Ovary (tissue), 7 donors: ENCODE measurements at regions not wholly inside any gene's neighbourhood (a gene's known extent, or its start where the extent isn't known, plus 50 kb on each side); places are given as distances from the start of the nearest gene placed in this dataset.

Experiments
- DNase-seq, 5 donors: peaks; one replicate each; pipeline ENCODE4 v3.0.0-alpha.2; 2019 to 2020
- H3K27ac ChIP-seq, 2 donors: fragments of 200-600 bp; one replicate each; pipeline versions ENCODE4 v1.5.1 to v1.8.0; 2019 to 2022
- H3K27me3 ChIP-seq: fragments of 200-600 bp; one replicate; pipeline ENCODE4 v1.8.0; 2022
- H3K36me3 ChIP-seq: fragments of 200-600 bp; sonication (generic); one replicate; pipeline ENCODE4 v1.5.1; 2019
- H3K4me1 ChIP-seq: one replicate; pipeline ENCODE4 v1.8.1; 2013; ENCODE audit warnings: mild to moderate bottlenecking, moderate library complexity; ENCODE audit not compliant: insufficient read depth
- H3K4me3 ChIP-seq: fragments of 200-600 bp; sonication (generic); one replicate; pipeline ENCODE4 v1.5.1; 2017
- H3K9me3 ChIP-seq, 2 donors: fragments of 200-600 bp in 1 of 2; sonication (generic) in 1 of 2; one replicate each; pipeline versions ENCODE4 v1.5.1 to v1.8.1; 2013 to 2019; ENCODE audit warnings: mild to moderate bottlenecking in 1 of 2, moderate library complexity in 1 of 2
- CTCF ChIP-seq, 3 donors: fragments of 450-650 bp in 2 of 3; fragments of 200-600 bp in 1 of 3; IDR thresholded peaks; one replicate each; pipeline versions ENCODE4 v1.5.1 to v1.8.0; 2016 to 2022; ENCODE audit warnings: antibody characterized with exemption in 3 of 3, mild to moderate bottlenecking in 1 of 3
- EP300 ChIP-seq: sonication (generic); formaldehyde crosslinking; IDR thresholded peaks from one replicate; pipeline ENCODE4 v1.6.1; 2017; ENCODE audit warnings: antibody characterized with exemption
- POLR2A ChIP-seq: fragments of 450-650 bp; IDR thresholded peaks from one replicate; pipeline ENCODE4 v1.6.1; 2017; ENCODE audit warnings: antibody characterized with exemption, mild to moderate bottlenecking, moderate library complexity
- WGBS, 3 donors: extraction: QIAGEN DNeasy Blood & Tissue Kit in 1 of 3; methylation state at CpG; one replicate each; pipeline versions ENCODE4 v1.1.5 to v1.1.7; 2013 to 2017; 5-methylcytosine and 5-hydroxymethylcytosine counted together
- intact Hi-C, 4 donors: fragments of 100-400 bp; cut with DNase I; formaldehyde crosslinking; loops; one replicate each; pipeline versions ENCODE4 v1.11.0 to v1.15.1; 2022 to 2023
- donor health status: DM: no; HTN: no; CAD: no; lungs with moderate emphysema.
- donor health status: DM: no; HTN: no; CAD: no.
- donor health status: Bipolar disorder and iron deficiency.
- donor health status: DM: no; HTN: no; CAD: no.
- donor health status: DM: yes; HTN: yes; CAD: no.

- intact Hi-C loops: loop anchor here in 1 of 4 donors (5.0 kb wide), 1 partner anchor 130 kb away; no protein-coding TSS in a partner anchor
- H3K36me3 ChIP-seq: no peaks in the 10 kb centered on the region
- WGBS, 3 donors: 81 to 92% (median 83%) methylated on average over 2 of the region's 2 CpGs
- no peaks in the 10 kb centered on the region for H3K9me3 ChIP-seq
- no peaks in the 10 kb centered on the region for H3K4me1 ChIP-seq
- no peak for TF ChIP-seq EP300
- no peak for TF ChIP-seq POLR2A
- no peak for TF ChIP-seq CTCF (IDR thresholded peaks at IDR 0.05)
- DNase-seq: no peak
- H3K4me3 ChIP-seq: no peak overlapping the region
- H3K27me3 ChIP-seq: no peaks in the 10 kb centered on the region
- H3K27ac ChIP-seq: no peak overlapping the region
These were observed 583.5 kb upstream of the FAT1 start for GRCh38 chr4:187307131-187307530.

- Histone ChIP-seq H3K4me1 (no peaks in the 10 kb centered on the region), H3K36me3 (no peaks in the 10 kb centered on the region), H3K4me3 (no peak overlapping the region), H3K9me3 (no peaks in the 10 kb centered on the region), H3K27me3 (no peaks in the 10 kb centered on the region), H3K27ac (no peak overlapping the region)
- TF ChIP-seq EP300: no peak
- no peak for TF ChIP-seq POLR2A
- no peak for TF ChIP-seq CTCF (IDR thresholded peaks at IDR 0.05)
- DNase-seq: no peak
- WGBS, 3 donors: 58 to 71% (median 70%) methylated on average over 3 of the region's 3 CpGs
- intact Hi-C loops: loop anchor here in 1 of 4 donors (5.0 kb wide), 1 partner anchor 132 kb away; no protein-coding TSS in a partner anchor
These were observed 585.8 kb upstream of the FAT1 start for GRCh38 chr4:187309456-187309855.

GRCh38 chr4:187312299-187312698 lies 588.6 kb upstream of the FAT1 start:
- intact Hi-C loops: no loop called here
- no peaks in the 10 kb centered on the region for H3K36me3 ChIP-seq
- DNase-seq: no peak
- H3K4me3 ChIP-seq: no peak overlapping the region
- H3K27ac ChIP-seq: no peak overlapping the region
- H3K9me3 ChIP-seq: no peaks in the 10 kb centered on the region
- TF ChIP-seq EP300 (no peak), CTCF (IDR thresholded peaks at IDR 0.05) (no peak), POLR2A (no peak)
- WGBS, 3 donors: 57 to 80% (median 72%) methylated on average over 1 of the region's 1 CpG
- no peaks in the 10 kb centered on the region for H3K4me1 ChIP-seq
- H3K27me3 ChIP-seq: no peaks in the 10 kb centered on the region

- H3K27me3 ChIP-seq: no peaks in the 10 kb centered on the region
- intact Hi-C loops: no loop called here
- H3K4me1 ChIP-seq: no peaks in the 10 kb centered on the region
- WGBS, 3 donors: 93 to 100% (median 96%) methylated on average over 6 of the region's 6 CpGs
- no peak overlapping the region for H3K4me3 ChIP-seq
- no peaks in the 10 kb centered on the region for H3K9me3 ChIP-seq
- H3K27ac ChIP-seq: no peak overlapping the region
- TF ChIP-seq EP300 (no peak), POLR2A (no peak), CTCF (IDR thresholded peaks at IDR 0.05) (no peak)
- H3K36me3 ChIP-seq: no peaks in the 10 kb centered on the region
- no peak for DNase-seq
These were observed 594.1 kb upstream of the FAT1 start for GRCh38 chr4:187317799-187318198.

- Histone ChIP-seq H3K9me3 (no peaks in the 10 kb centered on the region), H3K27me3 (no peaks in the 10 kb centered on the region), H3K4me1 (no peaks in the 10 kb centered on the region), H3K36me3 (no peaks in the 10 kb centered on the region), H3K27ac (no peak overlapping the region), H3K4me3 (no peak overlapping the region)
- intact Hi-C loops: no loop called here
- WGBS, 3 donors: 10 to 11% (median 10%) methylated on average over 2 of the region's 2 CpGs
- no peak for DNase-seq
- TF ChIP-seq EP300 (no peak), POLR2A (no peak), CTCF (IDR thresholded peaks at IDR 0.05) (no peak)
These were observed 598.1 kb upstream of the FAT1 start for GRCh38 chr4:187321711-187322110.
